GM18873 (cell line): ENCODE measurements at regions not wholly inside any gene's neighbourhood (a gene's known extent, or its start where the extent isn't known, plus 50 kb on each side); places are given as distances from the start of the nearest gene placed in this dataset.

Source experiments
- ATAC-seq: cut with Tn5 transposase; IDR thresholded peaks from one replicate; pipeline ENCODE4 v1.9.1; 2021; ENCODE audit warnings: mild to moderate bottlenecking, moderate library complexity, moderate number of reproducible peaks; ENCODE audit not compliant: unreplicated experiment, low FRiP score

GRCh38 chr4:140281828-140282552 is 91.5 kb upstream of the SCOC start:
- no peak for ATAC-seq

- no peak for ATAC-seq
Observed at GRCh38 chr4:140277576-140277975, 95.9 kb upstream of the SCOC start.

GRCh38 chr4:140271553-140271952 is 101.9 kb upstream of the SCOC start:
- no peak for ATAC-seq

- no peak for ATAC-seq
Observed at GRCh38 chr4:140269369-140269768, 104.1 kb upstream of the SCOC start.

GRCh38 chr4:140268186-140268841 is 105.1 kb upstream of the SCOC start:
- no peak for ATAC-seq

- ATAC-seq = no peak
Observed at GRCh38 chr4:140267576-140267975, 105.9 kb upstream of the SCOC start.

- no peak for ATAC-seq
Observed at GRCh38 chr4:140266958-140267568, 106.4 kb upstream of the SCOC start.

- no peak for ATAC-seq
Observed at GRCh38 chr4:140260227-140260626, 106.2 kb upstream of the MAML3 start.

GRCh38 chr4:140258476-140258875 is 104.5 kb upstream of the MAML3 start:
- no peak for ATAC-seq

- ATAC-seq = no peak
Observed at GRCh38 chr4:140257461-140258305, 103.7 kb upstream of the MAML3 start.

GRCh38 chr4:140256941-140257340 is 103.0 kb upstream of the MAML3 start:
- ATAC-seq = no peak

- ATAC-seq = no peak
Observed at GRCh38 chr4:140256335-140256734, 102.4 kb upstream of the MAML3 start.

GRCh38 chr4:140255927-140256326 is 101.9 kb upstream of the MAML3 start:
- ATAC-seq = no peak

GRCh38 chr4:140255467-140255866 is 101.5 kb upstream of the MAML3 start:
- ATAC-seq = no peak

GRCh38 chr4:140254651-140255299 is 100.8 kb upstream of the MAML3 start:
- ATAC-seq = no peak

GRCh38 chr4:140253556-140254027 is 99.6 kb upstream of the MAML3 start:
- no peak for ATAC-seq

GRCh38 chr4:140252742-140253555 is 99.0 kb upstream of the MAML3 start:
- ATAC-seq = no peak

GRCh38 chr4:140252141-140252741 is 98.3 kb upstream of the MAML3 start:
- no peak for ATAC-seq

- ATAC-seq = no peak
Observed at GRCh38 chr4:140251571-140251970, 97.6 kb upstream of the MAML3 start.
